Activated T-helper 2 cell treated with anti-CD3 and anti-CD28 coated beads, Interferon-gamma antibody, Interleukin-2, Interleukin-4, amounts not matched to agents 10 μg/mL and 5 μg/mL and 100 μg/mL, durations not matched to agents 14 hours and 24 hours and 36 hours (primary cell): ENCODE measurements at regions not wholly inside any gene's neighbourhood (a gene's known extent, or its start where the extent isn't known, plus 50 kb on each side); places are given as distances from the start of the nearest gene placed in this dataset.

ENCODE experiments used
- DNase-seq: peaks from one replicate; pipeline ENCODE4 v3.0.0; 2021; ENCODE audit warnings: low spot score
- H3K27ac Mint-ChIP-seq: one replicate; pipeline ENCODE4 v1.8.0; 2021; ENCODE audit warnings: mixed read lengths
- H3K27me3 Mint-ChIP-seq: one replicate; pipeline ENCODE4 v1.8.0; 2021; ENCODE audit warnings: low read depth, mixed read lengths
- H3K36me3 Mint-ChIP-seq: one replicate; pipeline ENCODE4 v1.8.0; 2021; ENCODE audit warnings: low read depth, mixed read lengths
- H3K4me1 Mint-ChIP-seq: one replicate; pipeline ENCODE4 v1.8.0; 2021; ENCODE audit warnings: low read depth, mixed read lengths
- H3K4me3 Mint-ChIP-seq: one replicate; pipeline ENCODE4 v1.8.0; 2021; ENCODE audit warnings: low read depth, mild to moderate bottlenecking, moderate library complexity, mixed read lengths
- H3K9me3 Mint-ChIP-seq: one replicate; pipeline ENCODE4 v1.8.0; 2021; ENCODE audit warnings: mixed read lengths
- intact Hi-C: fragments of 100-400 bp; cut with micrococcal nuclease; formaldehyde crosslinking; loops from one replicate; pipeline ENCODE4 v1.15.1; 2023

GRCh38 chr1:181429462-181429861, 53.9 kb upstream of the CACNA1E start:
- Mint-ChIP-seq H3K9me3 (no peaks in the 10 kb centered on the region), H3K4me3 (no peak overlapping the region), H3K27me3 (peaks cover 40% of the 10 kb centered on the region), H3K27ac (no peak overlapping the region), H3K36me3 (no peaks in the 10 kb centered on the region), H3K4me1 (peaks cover 5% of the 10 kb centered on the region)
- intact Hi-C loops = loop anchor here (5.0 kb wide), 1 partner anchor 112 kb away; no protein-coding TSS in a partner anchor
- DNase-seq = no peak

- Mint-ChIP-seq H3K36me3 (no peaks in the 10 kb centered on the region), H3K27ac (no peak overlapping the region), H3K9me3 (no peaks in the 10 kb centered on the region), H3K27me3 (peaks cover 40% of the 10 kb centered on the region), H3K4me3 (no peak overlapping the region), H3K4me1 (no peaks in the 10 kb centered on the region)
- no peak for DNase-seq
- intact Hi-C loops = no loop called here
Measured at GRCh38 chr1:181430015-181430885, 53.1 kb upstream of the CACNA1E start.
